ENCODE measurements at regions not wholly inside any gene's neighbourhood (a gene's known extent, or its start where the extent isn't known, plus 50 kb on each side); places are given as distances from the start of the nearest gene placed in this dataset.

DNA sequence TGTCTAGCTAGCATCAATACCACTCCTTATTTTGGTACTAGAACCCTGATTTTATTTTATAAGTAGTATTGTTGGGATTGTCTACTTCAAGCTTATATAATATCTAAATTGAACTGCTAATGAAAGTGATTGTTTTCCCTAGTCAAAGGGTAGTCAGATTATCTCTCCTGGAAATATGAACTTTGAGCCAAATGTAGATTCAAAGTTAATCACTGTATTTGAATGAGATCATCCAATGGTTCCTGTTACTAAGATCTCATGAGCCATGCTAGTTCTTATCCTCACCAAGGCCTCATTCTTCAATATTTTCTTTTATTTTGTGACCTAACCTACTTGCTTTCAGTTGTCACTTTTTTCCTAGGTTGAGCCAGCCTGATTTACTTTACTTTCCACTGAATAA is 276.7 kb downstream of the RASSF9 start:
- TF ChIP-seq, protein P1, sequence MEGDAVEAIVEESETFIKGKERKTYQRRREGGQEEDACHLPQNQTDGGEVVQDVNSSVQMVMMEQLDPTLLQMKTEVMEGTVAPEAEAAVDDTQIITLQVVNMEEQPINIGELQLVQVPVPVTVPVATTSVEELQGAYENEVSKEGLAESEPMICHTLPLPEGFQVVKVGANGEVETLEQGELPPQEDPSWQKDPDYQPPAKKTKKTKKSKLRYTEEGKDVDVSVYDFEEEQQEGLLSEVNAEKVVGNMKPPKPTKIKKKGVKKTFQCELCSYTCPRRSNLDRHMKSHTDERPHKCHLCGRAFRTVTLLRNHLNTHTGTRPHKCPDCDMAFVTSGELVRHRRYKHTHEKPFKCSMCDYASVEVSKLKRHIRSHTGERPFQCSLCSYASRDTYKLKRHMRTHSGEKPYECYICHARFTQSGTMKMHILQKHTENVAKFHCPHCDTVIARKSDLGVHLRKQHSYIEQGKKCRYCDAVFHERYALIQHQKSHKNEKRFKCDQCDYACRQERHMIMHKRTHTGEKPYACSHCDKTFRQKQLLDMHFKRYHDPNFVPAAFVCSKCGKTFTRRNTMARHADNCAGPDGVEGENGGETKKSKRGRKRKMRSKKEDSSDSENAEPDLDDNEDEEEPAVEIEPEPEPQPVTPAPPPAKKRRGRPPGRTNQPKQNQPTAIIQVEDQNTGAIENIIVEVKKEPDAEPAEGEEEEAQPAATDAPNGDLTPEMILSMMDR (IDR thresholded peaks at IDR 0.05; ENCODE audit: insufficient read depth, low read depth, low read length) = no peak
- no peak for TF ChIP-seq EZH2 (IDR thresholded peaks at IDR 0.05; ENCODE audit: insufficient read depth, low read length)

Measured in astrocyte (in vitro differentiated cells and primary cell).